ENCODE measurements at regions not wholly inside any gene's neighbourhood (a gene's known extent, or its start where the extent isn't known, plus 50 kb on each side); places are given as distances from the start of the nearest gene placed in this dataset.
"Not testable (repeated sequence)": the region's sequence is repeated elsewhere in the genome, so short reads cannot be mapped to it uniquely, and the experiment has no call there.

DNA sequence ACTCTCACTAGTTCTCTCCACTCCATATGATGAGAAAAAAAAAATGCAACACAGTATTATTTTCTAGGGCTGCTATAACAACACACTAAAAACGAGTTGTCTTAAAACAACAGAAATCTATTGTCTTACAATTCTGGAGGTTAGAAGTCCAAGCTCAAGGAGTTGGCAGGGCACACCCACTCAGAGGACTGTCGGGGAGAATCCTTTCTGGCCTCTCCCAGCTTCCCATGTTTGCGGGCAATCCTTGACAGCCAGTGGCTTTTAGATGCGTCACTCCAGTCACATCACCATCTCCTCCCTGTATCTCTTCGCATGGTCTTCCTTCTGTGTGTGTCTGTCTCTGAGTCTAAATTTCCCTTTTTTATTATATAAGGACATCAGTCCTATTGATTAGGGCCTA is 64.0 kb upstream of the KIF2A start:
- not testable (repeated sequence) for H3K9me3 ChIP-seq (ENCODE audit: insufficient read depth, low read length, severe bottlenecking); H3K27me3 ChIP-seq (ENCODE audit: insufficient read depth, low read length, poor library complexity); H2AFZ ChIP-seq (ENCODE audit: low read depth, low read length); H3K4me1 ChIP-seq (ENCODE audit: insufficient read depth, low read length); H3K27ac ChIP-seq (ENCODE audit: low read length); DNase-seq; H3K4me2 ChIP-seq (ENCODE audit: insufficient read depth, low read length); H3K4me3 ChIP-seq (ENCODE audit: low read depth in 1 of 2, low read length in 2 of 2); H4K20me1 ChIP-seq (ENCODE audit: insufficient read depth, low read length); H3K36me3 ChIP-seq (ENCODE audit: insufficient read depth, low read length); ATAC-seq (ENCODE audit: insufficient read depth, low read depth); H3K9ac ChIP-seq (ENCODE audit: low read depth, low read length); H3K79me2 ChIP-seq (ENCODE audit: insufficient read depth, low read length)

DNA sequence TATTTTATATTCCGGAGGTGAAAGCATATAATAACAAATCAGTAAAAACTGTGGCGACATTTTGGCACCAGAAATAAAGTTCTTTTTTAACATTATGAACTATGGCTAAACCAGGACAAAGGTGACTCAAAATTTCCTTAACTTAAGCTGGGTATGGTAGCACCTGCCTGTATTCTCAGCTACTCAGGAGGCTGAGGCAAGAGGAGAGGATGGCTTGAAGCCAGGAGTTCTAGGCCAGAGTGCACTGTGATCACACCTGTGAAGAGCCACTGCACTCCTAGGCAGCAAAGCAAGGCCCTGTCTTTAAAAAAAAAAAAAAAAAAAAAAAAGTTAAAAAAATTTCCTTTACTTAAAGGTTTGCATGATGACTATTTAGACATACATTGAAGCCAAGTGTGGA is 63.0 kb upstream of the KIF2A start:
- H3K9me3 ChIP-seq (ENCODE audit: insufficient read depth, low read length, severe bottlenecking); H4K20me1 ChIP-seq (ENCODE audit: insufficient read depth, low read length); H3K4me1 ChIP-seq (ENCODE audit: insufficient read depth, low read length); H3K36me3 ChIP-seq (ENCODE audit: insufficient read depth, low read length); H2AFZ ChIP-seq (ENCODE audit: low read depth, low read length); H3K4me2 ChIP-seq (ENCODE audit: insufficient read depth, low read length); H3K9ac ChIP-seq (ENCODE audit: low read depth, low read length); H3K27me3 ChIP-seq (ENCODE audit: insufficient read depth, low read length, poor library complexity); H3K27ac ChIP-seq (ENCODE audit: low read length); H3K79me2 ChIP-seq (ENCODE audit: insufficient read depth, low read length); ATAC-seq (ENCODE audit: insufficient read depth, low read depth); DNase-seq; H3K4me3 ChIP-seq (ENCODE audit: low read depth in 1 of 2, low read length in 2 of 2): not testable (repeated sequence)

DNA sequence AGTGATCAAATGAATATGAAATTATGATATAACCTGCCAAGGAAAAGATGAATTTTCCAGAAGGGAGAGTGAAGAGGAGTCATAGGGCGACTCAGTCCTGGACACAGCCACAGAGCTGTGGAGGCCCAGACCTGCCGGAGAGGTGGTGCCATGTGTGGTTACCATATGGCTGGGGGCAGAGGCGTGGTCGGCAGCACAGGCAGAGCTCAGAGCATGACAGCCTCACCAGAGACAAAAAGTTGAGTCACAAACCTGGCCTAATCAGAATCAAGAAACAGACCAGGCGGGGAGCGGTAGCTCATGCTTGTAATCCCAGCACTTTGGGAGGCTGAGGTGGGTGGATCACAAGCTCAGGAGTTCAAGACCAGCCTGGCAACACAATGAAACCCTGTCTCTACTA is 57.8 kb upstream of the KIF2A start:
- not testable (repeated sequence) for H3K27ac ChIP-seq (ENCODE audit: low read length); H3K4me1 ChIP-seq (ENCODE audit: insufficient read depth, low read length); ATAC-seq (ENCODE audit: insufficient read depth, low read depth); H2AFZ ChIP-seq (ENCODE audit: low read depth, low read length); H3K27me3 ChIP-seq (ENCODE audit: insufficient read depth, low read length, poor library complexity); H3K36me3 ChIP-seq (ENCODE audit: insufficient read depth, low read length); H3K9me3 ChIP-seq (ENCODE audit: insufficient read depth, low read length, severe bottlenecking); H4K20me1 ChIP-seq (ENCODE audit: insufficient read depth, low read length); H3K79me2 ChIP-seq (ENCODE audit: insufficient read depth, low read length); H3K4me2 ChIP-seq (ENCODE audit: insufficient read depth, low read length); DNase-seq; H3K4me3 ChIP-seq (ENCODE audit: low read depth in 1 of 2, low read length in 2 of 2); H3K9ac ChIP-seq (ENCODE audit: low read depth, low read length)

DNA sequence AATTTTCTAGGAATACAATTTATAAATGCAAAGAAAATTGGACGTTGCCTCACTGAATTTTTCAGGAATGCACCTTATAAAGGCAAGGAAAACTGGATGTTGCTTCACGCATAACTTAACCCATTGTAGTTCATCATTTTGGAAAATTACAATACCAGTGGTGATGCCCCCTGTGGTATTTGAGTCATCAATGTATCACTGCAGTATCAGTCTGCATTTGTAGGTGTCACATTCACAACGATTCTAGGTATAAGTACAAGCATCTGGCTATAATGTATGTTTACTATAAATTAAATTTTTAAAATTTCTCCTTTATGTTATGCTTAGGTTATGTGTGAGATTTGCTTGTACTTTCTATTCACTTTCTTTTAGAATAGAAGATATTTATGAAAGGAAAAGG is 55.9 kb upstream of the KIF2A start:
- H3K79me2 ChIP-seq (ENCODE audit: insufficient read depth, low read length); H3K4me1 ChIP-seq (ENCODE audit: insufficient read depth, low read length); H3K4me3 ChIP-seq (ENCODE audit: low read depth in 1 of 2, low read length in 2 of 2); H2AFZ ChIP-seq (ENCODE audit: low read depth, low read length); H3K9me3 ChIP-seq (ENCODE audit: insufficient read depth, low read length, severe bottlenecking); DNase-seq; ATAC-seq (ENCODE audit: insufficient read depth, low read depth); H3K9ac ChIP-seq (ENCODE audit: low read depth, low read length); H3K27me3 ChIP-seq (ENCODE audit: insufficient read depth, low read length, poor library complexity); H4K20me1 ChIP-seq (ENCODE audit: insufficient read depth, low read length); H3K27ac ChIP-seq (ENCODE audit: low read length); H3K4me2 ChIP-seq (ENCODE audit: insufficient read depth, low read length); H3K36me3 ChIP-seq (ENCODE audit: insufficient read depth, low read length): not testable (repeated sequence)

DNA sequence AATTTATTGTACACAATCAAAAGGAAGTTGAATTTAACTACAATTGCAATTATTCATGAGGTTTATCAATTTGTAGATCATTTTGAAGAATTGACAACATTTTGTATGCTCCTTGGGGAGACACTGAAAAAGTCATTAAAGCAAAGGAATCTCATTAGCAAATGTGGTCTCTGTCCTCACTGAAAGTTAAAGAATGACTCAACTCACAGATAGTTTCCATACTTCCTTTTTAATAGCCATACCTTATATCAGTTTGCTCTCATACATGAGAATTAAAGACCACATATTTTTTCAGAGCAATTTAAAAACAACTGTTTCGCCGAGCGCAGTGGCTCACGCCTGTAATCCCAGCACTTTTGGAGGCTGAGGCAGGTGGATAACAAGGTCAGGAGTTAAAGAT is 55.1 kb upstream of the KIF2A start:
- not testable (repeated sequence) for H4K20me1 ChIP-seq (ENCODE audit: insufficient read depth, low read length); H3K9me3 ChIP-seq (ENCODE audit: insufficient read depth, low read length, severe bottlenecking); H3K79me2 ChIP-seq (ENCODE audit: insufficient read depth, low read length); H3K27ac ChIP-seq (ENCODE audit: low read length); H3K4me1 ChIP-seq (ENCODE audit: insufficient read depth, low read length); H3K4me2 ChIP-seq (ENCODE audit: insufficient read depth, low read length); H3K27me3 ChIP-seq (ENCODE audit: insufficient read depth, low read length, poor library complexity); ATAC-seq (ENCODE audit: insufficient read depth, low read depth); H3K9ac ChIP-seq (ENCODE audit: low read depth, low read length); H3K4me3 ChIP-seq (ENCODE audit: low read depth in 1 of 2, low read length in 2 of 2); DNase-seq; H3K36me3 ChIP-seq (ENCODE audit: insufficient read depth, low read length); H2AFZ ChIP-seq (ENCODE audit: low read depth, low read length)

DNA sequence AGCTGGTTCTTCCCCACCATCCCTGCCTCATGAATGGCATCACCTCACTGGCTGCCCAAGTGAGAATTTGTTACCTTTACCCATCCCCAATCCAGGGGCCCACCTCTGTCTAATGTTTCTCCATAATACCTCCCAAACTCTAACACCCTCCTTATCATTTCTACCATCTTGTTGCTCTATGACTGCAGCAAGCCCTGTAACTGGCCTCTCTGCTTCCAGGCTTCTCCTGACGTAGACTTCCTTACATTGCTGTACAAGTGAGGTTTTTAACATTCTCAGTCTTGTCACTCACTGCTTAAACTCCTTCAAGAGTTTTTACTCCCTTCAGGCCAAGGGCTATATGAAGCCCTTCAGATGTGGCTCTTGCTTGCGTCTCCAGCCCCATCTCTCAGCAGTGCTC is 53.5 kb upstream of the KIF2A start:
- not testable (repeated sequence) for ATAC-seq (ENCODE audit: insufficient read depth, low read depth); H3K27ac ChIP-seq (ENCODE audit: low read length)

DNA sequence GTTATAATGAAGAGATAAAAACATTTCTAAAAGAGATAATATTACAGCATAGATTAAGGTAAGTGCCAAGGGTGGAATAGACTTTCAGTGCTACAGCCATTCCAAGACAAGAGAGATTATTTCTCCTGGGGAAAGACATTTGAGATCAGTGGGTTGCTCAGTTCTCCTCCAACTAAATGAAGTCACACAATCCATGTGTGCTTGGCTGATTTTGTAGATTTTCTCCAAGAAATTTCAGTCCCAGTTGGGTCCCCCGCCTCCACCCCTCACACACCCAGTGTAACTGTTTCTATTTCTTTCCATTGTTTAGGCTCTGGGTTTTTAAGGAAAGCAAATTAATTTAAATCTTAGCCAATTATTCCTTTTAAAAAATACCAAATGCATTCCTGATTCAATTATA is 50.5 kb upstream of the KIF2A start:
- not testable (repeated sequence) for H3K36me3 ChIP-seq (ENCODE audit: insufficient read depth, low read length); H4K20me1 ChIP-seq (ENCODE audit: insufficient read depth, low read length); DNase-seq; H3K4me3 ChIP-seq (ENCODE audit: low read depth in 1 of 2, low read length in 2 of 2); ATAC-seq (ENCODE audit: insufficient read depth, low read depth); H3K27me3 ChIP-seq (ENCODE audit: insufficient read depth, low read length, poor library complexity); H3K9ac ChIP-seq (ENCODE audit: low read depth, low read length); H3K79me2 ChIP-seq (ENCODE audit: insufficient read depth, low read length); H2AFZ ChIP-seq (ENCODE audit: low read depth, low read length); H3K27ac ChIP-seq (ENCODE audit: low read length); H3K4me2 ChIP-seq (ENCODE audit: insufficient read depth, low read length); H3K9me3 ChIP-seq (ENCODE audit: insufficient read depth, low read length, severe bottlenecking)
- peaks cover 13% of the 10 kb centered on the region for H3K4me1 ChIP-seq (ENCODE audit: insufficient read depth, low read length)

More for the DNA sequence above, 53.5 kb upstream of the KIF2A start:
- peaks cover 13% of the 10 kb centered on the region for H3K4me1 ChIP-seq (ENCODE audit: insufficient read depth, low read length)
- not testable (repeated sequence) for H3K36me3 ChIP-seq (ENCODE audit: insufficient read depth, low read length); H3K27me3 ChIP-seq (ENCODE audit: insufficient read depth, low read length, poor library complexity); H3K79me2 ChIP-seq (ENCODE audit: insufficient read depth, low read length); H3K9ac ChIP-seq (ENCODE audit: low read depth, low read length); H3K4me2 ChIP-seq (ENCODE audit: insufficient read depth, low read length); H2AFZ ChIP-seq (ENCODE audit: low read depth, low read length); H3K9me3 ChIP-seq (ENCODE audit: insufficient read depth, low read length, severe bottlenecking); H3K4me3 ChIP-seq (ENCODE audit: low read depth in 1 of 2, low read length in 2 of 2); H4K20me1 ChIP-seq (ENCODE audit: insufficient read depth, low read length); DNase-seq
